Retinal pigment epithelial cell (primary cell): ENCODE measurements at regions not wholly inside any gene's neighbourhood (a gene's known extent, or its start where the extent isn't known, plus 50 kb on each side); places are given as distances from the start of the nearest gene placed in this dataset.

Experiments used
- DNase-seq: peaks from one replicate; pipeline ENCODE4 v3.0.0-alpha.2; 2010; ENCODE audit warnings: low read depth
- H3K4me3 ChIP-seq: 2 replicates; pipeline ENCODE4 v1.5.1; 2011; ENCODE audit warnings: mild to moderate bottlenecking, low read length, control low read depth, moderate library complexity
- CTCF ChIP-seq: conservative IDR thresholded peaks from 2 replicates; pipeline ENCODE4 v1.5.1; 2011; ENCODE audit warnings: low read depth, low read length, control low read depth, inconsistent platforms

GRCh38 chr3:90034038-90034437, 926.6 kb downstream of the EPHA3 start:
- TF ChIP-seq CTCF: no peak
- H3K4me3 ChIP-seq: no peak overlapping the region
- DNase-seq: no peak

- TF ChIP-seq CTCF: no peak
- no peak for DNase-seq
- H3K4me3 ChIP-seq: no peak overlapping the region
Measured at GRCh38 chr3:90035643-90036042, 928.2 kb downstream of the EPHA3 start.

GRCh38 chr3:90036939-90037469, 929.6 kb downstream of the EPHA3 start:
- no peak for DNase-seq
- TF ChIP-seq CTCF: no peak
- no peak overlapping the region for H3K4me3 ChIP-seq

- no peak for DNase-seq
- no peak overlapping the region for H3K4me3 ChIP-seq
- TF ChIP-seq CTCF: no peak
Measured at GRCh38 chr3:90039994-90040393, 932.6 kb downstream of the EPHA3 start.

GRCh38 chr3:90040554-90040953, 933.1 kb downstream of the EPHA3 start:
- no peak overlapping the region for H3K4me3 ChIP-seq
- no peak for DNase-seq
- TF ChIP-seq CTCF: no peak

GRCh38 chr3:90041995-90042394, 934.6 kb downstream of the EPHA3 start:
- TF ChIP-seq CTCF: no peak
- no peak overlapping the region for H3K4me3 ChIP-seq
- no peak for DNase-seq

- DNase-seq: no peak
- no peak overlapping the region for H3K4me3 ChIP-seq
- no peak for TF ChIP-seq CTCF
Measured at GRCh38 chr3:90043287-90043686, 935.9 kb downstream of the EPHA3 start.
